ENCODE measurements at regions not wholly inside any gene's neighbourhood (a gene's known extent, or its start where the extent isn't known, plus 50 kb on each side); places are given as distances from the start of the nearest gene placed in this dataset.

DNA sequence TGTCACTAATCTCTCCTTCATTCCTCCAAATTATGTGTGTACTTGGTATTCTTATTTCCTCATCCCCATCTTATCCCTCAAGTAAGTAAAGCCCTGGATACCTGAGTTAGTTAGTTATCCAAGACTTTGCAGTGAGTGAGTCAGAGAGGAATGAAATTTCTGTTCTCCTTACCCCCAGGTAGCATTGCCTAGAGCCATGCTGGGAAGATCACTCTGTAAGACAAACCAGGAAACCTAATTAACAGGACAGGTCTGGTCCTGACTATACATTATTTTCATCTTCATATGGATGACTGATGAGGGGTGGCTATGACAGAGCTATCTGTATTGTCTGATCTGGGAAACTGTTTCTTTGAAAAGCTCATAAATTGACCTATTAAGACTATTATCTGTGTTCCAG lies 55.0 kb upstream of the ITGA6 start:
- no peak for DNase-seq

DNA sequence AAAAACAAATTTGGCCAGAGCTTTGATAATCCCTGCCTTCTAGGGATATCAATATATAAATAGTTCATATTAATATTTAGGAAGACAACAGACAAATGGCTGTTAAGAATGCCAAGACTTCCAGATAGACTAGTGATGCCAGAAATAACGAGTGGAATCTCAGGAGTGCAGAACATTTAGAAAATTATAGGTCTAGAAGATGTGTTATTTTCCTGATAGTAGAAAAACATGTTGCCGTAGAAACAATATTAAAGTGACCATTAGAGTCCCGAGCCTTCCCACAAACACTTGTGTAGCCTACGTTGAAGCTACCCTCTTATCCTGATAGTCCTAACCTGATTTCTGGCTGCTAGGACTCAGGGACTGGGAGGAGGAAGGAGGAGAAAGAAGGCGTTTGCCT lies 54.3 kb upstream of the ITGA6 start:
- no peak for DNase-seq

DNA sequence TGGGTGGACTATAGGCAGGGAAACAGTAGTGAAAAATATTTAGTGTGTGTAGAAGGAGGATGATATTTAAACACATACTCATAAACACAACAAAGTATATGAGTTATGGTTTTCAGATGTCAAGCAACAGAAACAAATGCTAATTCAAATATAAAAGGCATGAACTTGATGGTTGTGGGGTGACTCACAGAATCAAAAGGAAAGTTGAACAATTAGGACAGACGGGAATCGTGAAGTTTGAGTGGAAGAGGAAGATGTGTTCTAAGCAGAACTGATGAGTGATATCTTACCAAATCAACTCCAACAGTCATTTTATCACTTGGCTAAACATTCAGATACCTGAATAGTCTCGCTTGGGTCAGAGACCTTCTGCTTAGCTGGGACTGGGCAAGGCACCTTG lies 53.6 kb upstream of the ITGA6 start:
- DNase-seq: no peak

DNA sequence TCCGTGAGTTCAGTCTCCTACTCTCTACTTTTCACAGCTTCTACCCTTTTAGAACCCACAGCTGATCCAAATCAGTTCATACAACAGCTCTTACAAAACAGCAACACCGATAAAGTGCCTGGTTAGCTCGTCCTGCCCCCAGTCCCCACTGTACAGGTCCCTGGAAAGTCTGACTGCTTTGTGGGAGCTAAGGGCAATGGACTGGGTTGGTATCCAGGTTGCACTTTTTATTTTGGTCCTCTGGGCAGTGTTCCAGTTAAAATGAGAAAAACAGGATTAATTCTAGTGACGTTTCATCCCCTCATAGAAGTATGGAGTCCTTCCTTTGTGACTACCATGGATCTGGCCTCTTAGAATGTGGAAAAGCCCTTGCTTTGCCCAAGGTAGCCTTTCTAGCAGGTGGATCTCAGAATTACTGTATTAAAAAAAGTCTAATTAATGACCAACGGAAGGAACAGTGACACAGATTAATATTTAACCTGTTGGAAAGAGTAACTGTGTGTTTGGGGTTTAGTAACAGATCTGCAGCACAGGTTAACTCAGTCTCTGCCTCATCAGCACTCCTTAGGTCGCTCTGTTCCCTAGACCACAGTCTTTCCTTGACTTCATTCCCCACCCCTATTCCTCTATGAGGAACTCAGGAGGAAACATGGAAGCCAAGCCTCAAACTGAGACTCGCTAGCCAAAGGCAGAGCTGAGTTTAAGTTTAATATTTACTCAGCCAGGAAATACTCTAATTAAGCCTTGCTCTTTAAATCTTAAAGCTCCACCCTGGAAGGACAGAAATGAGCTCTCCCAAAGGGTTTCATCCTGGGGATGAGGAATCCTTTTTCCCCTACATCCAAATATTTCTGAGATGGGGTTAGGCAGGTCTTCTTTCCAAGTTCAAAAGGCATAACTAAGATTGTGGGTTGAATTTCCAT lies 52.8 kb upstream of the ITGA6 start:
- no peak for DNase-seq

DNA sequence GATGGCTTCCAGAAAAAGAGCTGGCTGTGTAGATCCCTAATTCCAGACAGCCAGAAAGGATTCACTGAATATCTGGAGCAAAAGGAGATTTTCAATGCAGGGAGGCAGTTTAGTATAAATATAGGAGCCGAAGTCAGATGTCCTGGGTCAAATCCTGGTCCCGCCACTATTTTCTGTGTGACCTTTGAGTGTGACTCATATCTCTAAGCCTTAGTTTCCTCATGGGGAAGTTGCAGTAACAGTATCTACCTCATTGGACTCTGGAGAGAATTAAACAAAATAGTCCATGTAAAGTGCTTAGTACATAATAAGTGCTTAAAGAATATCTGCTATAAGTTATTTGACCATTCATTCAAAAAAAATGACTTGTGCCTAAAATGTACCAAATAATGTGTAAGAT lies 52.1 kb upstream of the ITGA6 start:
- DNase-seq: no peak

DNA sequence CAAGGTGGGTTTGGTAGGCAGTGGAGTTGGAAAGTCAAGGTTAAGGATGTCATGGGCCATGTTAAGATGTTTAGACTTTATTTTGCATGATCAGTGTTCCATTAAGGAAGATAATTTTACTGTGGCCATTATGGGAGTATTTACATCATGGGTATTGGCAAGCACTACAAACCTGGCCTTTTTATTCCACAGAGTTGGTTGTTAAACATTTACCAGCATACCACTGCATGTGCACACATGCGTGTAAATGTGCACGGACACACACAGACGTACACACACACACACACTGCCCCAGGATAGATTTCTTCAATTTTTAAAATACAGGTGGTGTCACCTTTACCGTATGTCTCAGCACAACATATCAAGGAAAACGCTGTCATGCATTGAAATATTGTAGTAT lies 51.4 kb upstream of the ITGA6 start:
- DNase-seq: no peak

DNA sequence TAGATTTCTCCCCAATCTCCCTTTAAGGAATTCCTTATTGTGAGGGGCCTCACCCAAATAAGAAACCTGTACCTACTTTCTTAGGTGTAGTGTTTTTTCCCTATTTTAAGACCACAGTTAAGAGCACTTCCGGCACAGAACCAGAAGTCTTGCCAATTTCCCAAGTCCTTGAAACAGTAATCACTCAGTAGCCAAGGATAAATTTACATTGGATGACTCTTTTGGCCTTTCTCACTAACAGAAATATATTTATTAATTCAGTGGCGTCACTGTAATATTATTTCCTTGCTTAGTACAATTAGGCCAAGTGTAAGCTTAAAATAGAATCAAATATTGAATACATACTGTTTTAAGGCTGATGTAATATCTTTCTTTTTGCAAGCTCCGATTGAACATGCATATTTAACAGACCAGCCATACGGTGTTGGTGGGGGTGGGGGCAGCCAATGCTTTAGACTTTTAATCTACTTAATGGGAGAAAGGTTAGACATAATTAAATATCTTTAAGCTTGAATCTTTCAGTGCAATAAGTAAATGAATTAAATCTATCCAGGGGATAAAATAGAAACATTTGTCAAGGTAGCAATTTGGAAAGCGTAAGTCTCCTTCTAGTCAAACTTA lies 50.8 kb upstream of the ITGA6 start:
- DNase-seq: no peak

DNA sequence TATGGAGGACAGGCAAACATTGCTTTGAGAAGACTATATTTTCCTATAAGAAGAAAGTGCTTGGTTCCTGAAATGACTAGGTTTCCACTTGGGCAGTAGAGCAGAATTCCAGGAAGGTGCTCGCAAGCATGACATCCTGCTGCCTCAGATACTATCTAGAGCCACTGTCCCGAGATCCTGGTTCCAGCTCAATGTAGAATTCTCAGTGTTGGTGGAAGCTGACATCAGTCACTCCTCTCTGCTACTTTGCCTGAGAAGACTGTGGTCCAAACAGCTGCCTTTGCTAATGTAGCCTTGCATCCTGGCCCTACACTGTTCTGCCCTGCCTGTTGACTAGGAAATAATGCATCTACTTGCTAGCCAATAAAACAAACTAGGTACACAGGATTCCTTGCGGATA lies 50.0 kb upstream of the ITGA6 start:
- DNase-seq: no peak

All from NCI-H2081 (cell line).